HG03108 (cell line): ENCODE measurements at regions not wholly inside any gene's neighbourhood (a gene's known extent, or its start where the extent isn't known, plus 50 kb on each side); places are given as distances from the start of the nearest gene placed in this dataset.

Source experiments
- ATAC-seq: cut with Tn5 transposase; IDR thresholded peaks from one replicate; pipeline ENCODE4 v1.9.1; 2021; ENCODE audit warnings: moderate library complexity; ENCODE audit not compliant: unreplicated experiment

GRCh38 chr3:56902468-56903160 lies 100.9 kb upstream of the ARHGEF3 start:
- ATAC-seq: no peak

DNA sequence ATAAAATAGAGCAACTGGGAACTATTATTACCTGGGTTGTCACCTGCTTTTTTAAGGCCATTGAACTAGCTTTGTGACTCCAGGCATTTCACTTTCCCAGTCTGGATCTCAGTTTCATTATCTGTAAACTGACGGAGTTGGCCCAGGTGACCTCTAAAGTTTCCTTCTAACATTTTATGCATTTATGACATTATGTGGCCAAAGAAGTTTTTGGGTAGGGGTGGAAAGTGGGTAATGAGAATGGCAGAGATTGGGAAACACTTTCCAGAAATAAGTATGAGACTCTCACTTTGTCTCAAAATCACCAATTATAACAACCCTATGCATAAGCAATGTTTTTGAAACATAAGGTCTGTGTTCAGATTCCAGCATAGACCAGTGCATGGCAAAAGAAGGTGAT lies 99.1 kb upstream of the ARHGEF3 start:
- no peak for ATAC-seq

DNA sequence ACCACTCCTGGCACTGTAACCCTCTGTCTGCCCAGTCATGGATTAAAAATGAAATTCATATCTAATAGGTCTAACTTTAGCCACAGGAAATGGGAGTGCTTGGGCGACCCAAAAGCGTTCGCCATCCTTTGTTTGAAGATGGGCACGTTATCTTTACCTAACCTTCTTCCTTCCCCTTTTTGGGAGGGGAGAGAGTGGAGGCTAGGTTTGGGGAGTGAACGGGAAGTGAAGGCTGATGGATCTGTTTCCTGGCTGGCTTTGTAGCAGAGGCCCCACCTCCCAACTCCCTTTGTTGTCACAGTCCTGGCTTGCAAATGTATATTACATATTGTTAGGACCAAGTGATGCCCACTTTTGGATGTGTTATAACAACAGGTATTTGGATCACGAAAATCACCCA lies 98.1 kb upstream of the ARHGEF3 start:
- no peak for ATAC-seq

DNA sequence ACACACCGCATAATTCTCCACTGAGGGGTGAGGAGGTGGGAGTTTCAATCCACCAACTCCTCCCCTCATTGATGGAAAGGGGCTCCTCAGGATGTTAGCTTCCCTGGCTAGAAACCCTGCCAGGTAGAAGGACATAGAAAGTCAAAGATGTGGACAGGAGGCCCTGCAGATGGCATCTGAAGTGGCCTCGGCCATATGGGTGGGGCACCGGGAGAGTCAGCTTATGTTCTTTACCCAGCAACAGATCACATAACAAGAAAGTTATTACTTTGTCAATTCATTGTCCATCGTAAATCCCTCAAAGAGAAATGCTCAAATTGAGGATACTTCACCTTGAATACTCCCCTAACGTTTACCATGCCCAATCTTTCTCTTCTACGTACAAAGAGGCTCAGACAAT lies 97.3 kb upstream of the ARHGEF3 start:
- no peak for ATAC-seq

- ATAC-seq: no peak
Measured at GRCh38 chr3:56896357-56896756, 94.6 kb upstream of the ARHGEF3 start.

- no peak for ATAC-seq
Measured at GRCh38 chr3:56894881-56895431, 93.2 kb upstream of the ARHGEF3 start.

DNA sequence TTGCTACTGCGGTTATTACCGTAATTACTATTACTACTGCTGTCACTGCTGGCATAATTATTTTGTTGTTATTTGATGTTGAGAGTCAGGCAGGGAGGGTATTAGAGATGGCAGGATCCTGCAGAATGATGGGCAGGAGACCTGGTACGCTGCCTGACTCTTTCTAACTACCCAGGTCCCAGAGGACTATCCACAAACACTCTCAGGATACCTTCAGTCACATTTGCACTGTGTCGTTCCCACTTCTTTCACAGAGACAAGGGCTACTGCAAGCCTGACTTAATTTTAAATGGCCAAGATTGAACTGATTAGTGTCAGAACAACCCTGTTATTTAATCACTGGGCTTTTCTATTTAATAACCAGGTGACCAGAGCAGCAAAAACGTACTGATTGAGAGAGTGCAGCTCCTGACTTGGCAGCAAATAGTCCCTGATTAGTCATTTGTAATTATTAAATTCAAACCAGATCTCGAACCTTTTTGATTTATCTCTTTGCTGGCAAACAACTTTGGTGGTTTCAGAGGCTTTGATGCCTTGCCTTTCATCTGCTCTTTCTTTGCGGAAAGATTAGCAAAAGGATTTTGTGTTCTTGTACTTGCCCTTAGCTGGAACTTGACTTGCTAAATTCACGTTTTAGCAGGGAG lies 88.8 kb upstream of the ARHGEF3 start:
- no peak for ATAC-seq

DNA sequence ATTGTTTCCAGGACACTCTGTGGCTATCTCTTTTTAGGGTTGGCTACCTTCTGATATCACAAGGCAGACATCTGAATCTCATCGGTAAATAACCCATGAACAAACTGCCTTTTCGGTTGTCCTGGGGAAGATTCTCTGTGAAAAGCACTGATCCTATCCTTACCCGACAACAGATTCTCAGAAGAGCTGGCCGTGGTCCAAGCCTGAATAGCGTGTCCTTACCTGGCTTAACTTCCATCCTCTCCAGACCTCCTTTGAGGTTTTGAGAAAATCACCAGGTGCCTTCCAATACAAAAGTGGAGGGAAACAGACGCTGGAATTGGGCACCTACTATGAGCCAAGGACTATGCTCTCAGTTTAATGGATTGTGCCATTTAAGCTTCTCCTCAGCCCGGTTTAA lies 87.4 kb upstream of the ARHGEF3 start:
- ATAC-seq: no peak

GRCh38 chr3:56887402-56888025 lies 85.8 kb upstream of the ARHGEF3 start:
- ATAC-seq: no peak

GRCh38 chr3:56886314-56886713 lies 84.6 kb upstream of the ARHGEF3 start:
- no peak for ATAC-seq

DNA sequence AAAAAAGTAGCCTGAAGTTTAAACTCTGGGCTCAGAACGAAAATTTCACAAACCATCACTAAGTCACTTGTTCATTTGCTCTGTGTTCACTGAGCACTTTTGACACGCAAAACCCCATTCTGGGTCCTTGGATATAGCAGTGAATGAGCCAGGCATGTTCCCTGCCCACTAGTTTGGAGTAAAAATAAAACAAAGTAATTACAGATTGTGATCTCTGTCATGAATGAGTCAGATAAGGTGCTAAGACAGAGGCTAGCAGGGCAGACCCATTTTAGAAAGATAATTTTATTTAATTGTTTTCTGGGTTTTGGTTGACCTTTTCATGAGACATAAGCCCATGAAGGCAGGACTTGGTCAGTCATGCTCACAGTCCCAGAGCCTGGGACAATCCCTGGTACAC lies 84.1 kb upstream of the ARHGEF3 start:
- no peak for ATAC-seq

GRCh38 chr3:56885453-56885852 lies 83.7 kb upstream of the ARHGEF3 start:
- ATAC-seq: no peak

- ATAC-seq: no peak
Measured at GRCh38 chr3:56884387-56884786, 82.6 kb upstream of the ARHGEF3 start.

DNA sequence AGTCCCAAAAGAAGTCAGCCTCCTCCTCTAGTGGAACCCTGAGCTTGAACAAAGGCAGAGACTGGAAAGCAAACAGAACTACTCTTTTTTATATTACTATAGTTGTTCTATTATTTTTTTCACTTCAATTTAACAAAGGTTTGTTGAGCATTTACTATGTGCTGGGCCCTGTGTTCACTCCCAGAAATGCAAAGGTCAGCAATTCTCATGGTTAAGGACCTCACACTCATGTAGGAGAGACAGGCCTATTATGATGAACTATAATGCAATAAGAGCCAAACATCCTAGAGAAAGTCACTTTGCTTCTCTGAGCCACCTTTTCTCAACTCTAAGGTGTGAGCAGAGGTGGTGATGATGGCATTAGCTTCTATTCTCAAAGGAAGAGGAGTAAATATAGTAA lies 82.1 kb upstream of the ARHGEF3 start:
- ATAC-seq: no peak

- no peak for ATAC-seq
Measured at GRCh38 chr3:56882896-56883295, 81.1 kb upstream of the ARHGEF3 start.

GRCh38 chr3:56881841-56882240 lies 80.1 kb upstream of the ARHGEF3 start:
- ATAC-seq: no peak

DNA sequence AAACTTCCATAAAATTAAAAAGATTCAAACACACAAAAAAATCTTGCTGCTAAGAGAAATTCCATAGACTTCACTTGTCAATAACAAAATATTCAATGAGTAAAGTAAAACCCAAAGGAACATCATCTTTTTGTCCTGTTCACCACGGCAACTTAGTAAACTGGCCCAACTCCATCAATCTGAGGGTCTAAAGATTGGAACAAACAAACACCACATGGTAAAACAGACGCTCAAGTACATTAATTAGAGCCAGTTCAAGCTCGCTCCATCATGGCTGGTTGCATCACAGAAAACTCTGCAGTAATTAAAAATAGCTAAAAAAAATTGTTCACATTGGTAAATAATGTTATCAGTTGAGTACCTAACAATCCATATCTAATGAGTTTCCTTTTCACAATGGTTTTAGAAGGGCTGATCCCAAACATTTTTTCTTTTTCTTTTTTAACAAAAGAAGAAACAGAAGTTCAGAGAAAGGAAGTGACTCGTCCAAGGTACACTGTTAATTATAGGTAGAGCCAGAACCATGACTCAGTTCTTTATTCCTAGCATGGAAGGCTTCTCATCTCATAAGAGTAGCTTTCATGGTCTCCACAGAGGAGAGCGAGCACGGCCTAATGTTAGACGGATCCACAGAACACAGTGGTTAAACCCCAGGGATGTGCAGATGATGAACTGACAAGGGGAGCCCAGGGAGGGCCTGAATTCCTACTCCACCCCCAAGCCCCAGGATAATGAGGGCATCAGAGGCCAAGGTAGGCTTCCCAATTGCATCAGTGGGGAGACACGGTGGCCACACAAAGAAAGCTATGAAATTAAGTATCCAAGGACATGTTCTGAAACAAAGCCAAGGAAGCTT lies 79.2 kb upstream of the ARHGEF3 start:
- no peak for ATAC-seq

- no peak for ATAC-seq
Measured at GRCh38 chr3:56879436-56880215, 77.9 kb upstream of the ARHGEF3 start.

DNA sequence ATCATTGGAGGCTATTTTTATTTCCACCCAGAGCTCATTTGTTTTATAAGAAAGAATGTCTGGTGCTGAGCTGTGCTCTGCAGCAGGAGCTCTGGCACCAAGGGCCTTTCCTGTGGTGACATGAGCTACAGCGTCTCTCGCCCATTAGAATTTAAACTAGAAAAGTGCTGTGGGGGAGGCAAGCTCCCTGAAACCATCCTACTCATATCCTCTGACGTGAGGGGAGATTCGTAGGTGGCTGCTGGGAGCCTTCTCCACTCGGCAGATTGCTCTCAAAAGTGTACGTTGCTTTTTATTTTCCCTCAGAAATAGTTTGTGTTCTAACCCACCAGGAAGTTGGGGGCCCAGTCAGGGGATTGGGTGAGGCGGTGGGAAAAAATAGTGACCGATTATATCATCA lies 76.3 kb upstream of the ARHGEF3 start:
- no peak for ATAC-seq

- ATAC-seq: no peak
Measured at GRCh38 chr3:56876916-56877315, 75.2 kb upstream of the ARHGEF3 start.
